IMR-90 (cell line): ENCODE measurements at regions not wholly inside any gene's neighbourhood (a gene's known extent, or its start where the extent isn't known, plus 50 kb on each side); places are given as distances from the start of the nearest gene placed in this dataset.

Experiments used
- ATAC-seq: fragments of 200-7000 bp; cut with Tn5 transposase; 2 replicates; pipeline ENCODE4 v1.9.1; 2020; ENCODE audit warnings: low read depth, mild to moderate bottlenecking, moderate library complexity
- BruUV-seq: library from RNA; stranded (reverse); fragments of 400-500 nt; replicated peaks from 2 replicates; lab custom pipeline; 2021; lab: Mats Ljungman, UMichigan
- CTCF ChIA-PET: fragments of 300-600 bp; formaldehyde crosslinking; extraction: SDS; loops from one replicate; lab custom pipeline; 2021; ENCODE audit warnings: antibody characterized with exemption; lab: Yijun Ruan, JAX
- POLR2A ChIA-PET: fragments of 300-600 bp; sonication (Branson Sonifier 250); formaldehyde crosslinking; loops from one replicate; lab custom pipeline; 2022; ENCODE audit warnings: antibody characterized with exemption; ENCODE audit not compliant: unreplicated experiment; lab: Charles Lee
- DNase-seq: peaks from one replicate; pipeline ENCODE4 v3.0.0; 2013
- H2AFZ ChIP-seq: replicated peaks from 2 replicates; pipeline ENCODE3; 2013; ENCODE audit warnings: low read length, mild to moderate bottlenecking; ENCODE audit not compliant: poor library complexity
- H2AK5ac ChIP-seq: 2 replicates; pipeline ENCODE4 v1.6.1; 2013; ENCODE audit warnings: low read depth, low read length, inconsistent platforms
- H2AK9ac ChIP-seq: replicated peaks from 2 replicates; pipeline ENCODE3; 2013; ENCODE audit warnings: mild to moderate bottlenecking, low read depth, low read length, moderate library complexity; ENCODE audit not compliant: poor library complexity
- H2BK120ac ChIP-seq: 2 replicates; pipeline ENCODE4 v1.6.1; 2013; ENCODE audit warnings: low read depth, low read length, inconsistent platforms
- H2BK15ac ChIP-seq: 3 replicates; pipeline ENCODE4 v1.6.1; 2013; ENCODE audit warnings: low read depth, low read length, inconsistent platforms
- H2BK20ac ChIP-seq: 2 replicates; pipeline ENCODE4 v1.6.1; 2013; ENCODE audit warnings: low read depth, mild to moderate bottlenecking, inconsistent platforms, low read length, moderate library complexity
- H2BK5ac ChIP-seq: 2 replicates; pipeline ENCODE4 v1.6.1; 2013; ENCODE audit warnings: mild to moderate bottlenecking, low read depth, low read length, inconsistent platforms; ENCODE audit not compliant: poor library complexity, severe bottlenecking
- H3K14ac ChIP-seq: replicated peaks from 2 replicates; pipeline ENCODE4 v1.6.1; 2013; ENCODE audit warnings: low read depth, low read length, inconsistent platforms
- H3K18ac ChIP-seq: 2 replicates; pipeline ENCODE4 v1.6.1; 2013; ENCODE audit warnings: low read depth, low read length, control low read depth
- H3K23ac ChIP-seq: 2 replicates; pipeline ENCODE4 v1.6.1; 2013; ENCODE audit warnings: low read depth, low read length, inconsistent platforms
- H3K27ac ChIP-seq: 2 replicates; pipeline ENCODE4 v1.5.1; 2013; ENCODE audit warnings: mild to moderate bottlenecking, control low read depth, low read length; ENCODE audit not compliant: insufficient read depth
- H3K27me3 ChIP-seq: 2 replicates; pipeline ENCODE4 v1.6.1; 2013; ENCODE audit warnings: low read length; ENCODE audit not compliant: control insufficient read depth, insufficient read depth
- H3K36me3 ChIP-seq: 2 replicates; pipeline ENCODE4 v1.6.1; 2013; ENCODE audit warnings: low read length, mixed read lengths; ENCODE audit not compliant: control insufficient read depth, insufficient read depth
- H3K4ac ChIP-seq: 2 replicates; pipeline ENCODE4 v1.6.1; 2013; ENCODE audit warnings: low read depth, low read length, inconsistent platforms
- H3K4me1 ChIP-seq: 2 replicates; pipeline ENCODE4 v1.6.1; 2013; ENCODE audit warnings: low read length, mixed read lengths; ENCODE audit not compliant: control insufficient read depth, insufficient read depth
- H3K4me2 ChIP-seq: 2 replicates; pipeline ENCODE4 v1.6.1; 2013; ENCODE audit warnings: low read depth, mild to moderate bottlenecking, control low read depth, low read length, moderate library complexity
- H3K4me3 ChIP-seq: 2 replicates; pipeline ENCODE4 v1.5.1; 2013; ENCODE audit warnings: low read depth, mild to moderate bottlenecking, control low read depth, low read length, moderate library complexity; ENCODE audit not compliant: insufficient read depth
- H3K56ac ChIP-seq: 2 replicates; pipeline ENCODE4 v1.6.1; 2013; ENCODE audit warnings: low read length, inconsistent platforms; ENCODE audit not compliant: insufficient read depth; ENCODE audit errors: extremely low read depth
- H3K79me1 ChIP-seq, 2 experiments: 2 replicates each; pipeline ENCODE4 v1.6.1; 2013; ENCODE audit warnings: low read length in 2 of 2, inconsistent platforms in 1 of 2, low read depth in 1 of 2
- H3K9ac ChIP-seq: 2 replicates; pipeline ENCODE4 v1.6.1; 2013; ENCODE audit warnings: low read depth, low read length, control low read depth
- H3K9me1 ChIP-seq: 2 replicates; pipeline ENCODE4 v1.6.1; 2013; ENCODE audit warnings: low read length, inconsistent platforms; ENCODE audit not compliant: insufficient read depth
- H3K9me3 ChIP-seq: 2 replicates; pipeline ENCODE4 v1.6.1; 2013; ENCODE audit warnings: low read length; ENCODE audit not compliant: control insufficient read depth, insufficient read depth
- H4K20me1 ChIP-seq: 2 replicates; pipeline ENCODE4 v1.6.1; 2013; ENCODE audit warnings: low read length, inconsistent platforms; ENCODE audit not compliant: insufficient read depth
- H4K5ac ChIP-seq: 2 replicates; pipeline ENCODE4 v1.6.1; 2013; ENCODE audit warnings: mild to moderate bottlenecking, low read depth, low read length, control low read depth
- H4K8ac ChIP-seq, 2 experiments: 2 replicates each; pipeline ENCODE4 v1.6.1; 2013; ENCODE audit warnings: low read depth in 2 of 2, low read length in 2 of 2, control low read depth in 1 of 2, inconsistent platforms in 1 of 2
- H4K91ac ChIP-seq: 2 replicates; pipeline ENCODE4 v1.6.1; 2013; ENCODE audit warnings: low read depth, low read length, inconsistent platforms; ENCODE audit not compliant: insufficient read depth
- FOS ChIP-seq: fragments of 150-350 bp; IDR thresholded peaks from 2 replicates; pipeline ENCODE4 v1.6.1; 2016; ENCODE audit warnings: low read depth, low read length
- RCOR1 ChIP-seq: IDR thresholded peaks from 2 replicates; pipeline ENCODE4 v1.6.1; 2012; ENCODE audit warnings: mild to moderate bottlenecking, low read length, improper control_type of control experiment; ENCODE audit not compliant: insufficient replicate concordance
- RFX5 ChIP-seq: IDR thresholded peaks from 2 replicates; pipeline ENCODE4 v1.8.0; 2012; ENCODE audit warnings: low read depth, mild to moderate bottlenecking, low read length, moderate library complexity
- WGBS, 2 experiments: methylation state at CpG; one replicate each; pipeline versions ENCODE4 v1.1.5 to v1.1.7; 2013; ENCODE audit warnings: missing lambda C conversion rate in 2 of 2; ENCODE audit not compliant: insufficient read length in 1 of 2; ENCODE audit errors: extremely low coverage in 2 of 2; 5-methylcytosine and 5-hydroxymethylcytosine counted together
- dilution Hi-C: fragments of 300-500 bp; cut with HindIII; formaldehyde crosslinking; loops from one replicate; pipeline ENCODE4 v1.14.3; 2018; ENCODE audit warnings: low sequenced_read_pairs; ENCODE audit not compliant: unreplicated experiment
- in situ Hi-C: fragments of 300-500 bp; cut with MboI; formaldehyde crosslinking; loops from 3 replicates; pipeline ENCODE4 v1.14.3; 2019; ENCODE audit warnings: low sequenced_read_pairs, inconsistent platforms, mixed read lengths
- intact Hi-C: fragments of 100-400 bp; cut with micrococcal nuclease; formaldehyde crosslinking; loops from 2 replicates; pipeline ENCODE4 v1.10.0; 2022
- TF ChIP-seq, protein P1 (sequence below): fragments of 150-350 bp; IDR thresholded peaks from 2 replicates; pipeline ENCODE4 v1.6.1; 2016; ENCODE audit warnings: low read depth, mild to moderate bottlenecking, low read length, moderate library complexity, borderline replicate concordance
- TF ChIP-seq, protein P2 (sequence below): fragments of 150-350 bp; IDR thresholded peaks from 2 replicates; pipeline ENCODE4 v1.6.1; 2017; ENCODE audit warnings: mild to moderate bottlenecking, antibody characterized with exemption, low read length, low read depth

DNA sequence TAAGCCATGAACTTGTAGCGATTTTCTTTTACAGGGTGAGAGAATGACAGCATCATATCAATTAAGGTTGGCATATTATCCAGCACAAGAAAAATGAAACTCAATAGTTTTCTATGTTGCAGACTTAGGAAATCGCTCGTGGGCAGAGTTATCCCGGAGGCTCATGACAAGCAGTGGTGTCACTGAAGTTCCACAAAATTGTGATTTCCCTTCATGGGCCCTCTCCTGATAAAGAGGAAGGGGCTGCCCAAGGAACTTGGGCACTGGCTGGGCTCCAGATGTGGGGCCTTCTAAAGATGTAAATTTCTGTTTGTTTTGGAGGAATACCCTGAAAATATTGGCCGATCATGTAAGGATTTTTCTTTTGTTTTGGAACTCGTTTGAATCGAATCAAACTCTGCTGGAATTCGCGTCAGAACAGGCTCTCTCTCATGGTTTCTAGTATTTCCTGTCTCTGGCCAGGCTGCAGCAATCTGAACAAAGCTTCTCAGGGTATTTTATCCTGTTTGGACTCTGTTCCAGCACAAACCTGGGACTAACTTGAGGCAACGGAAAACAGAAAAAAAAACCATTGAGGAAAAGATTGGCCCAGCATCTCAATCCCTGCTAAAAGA lies 340.6 kb upstream of the NRP1 start:
- no peak overlapping the region for H4K8ac ChIP-seq
- no peak overlapping the region for H2AK9ac ChIP-seq
- no peak overlapping the region for H4K91ac ChIP-seq
- no peak overlapping the region for H2BK5ac ChIP-seq
- H3K4me2 ChIP-seq = peak overlapping the region; percentile 27; the same call in 1 of the 2 replicates
- H3K18ac ChIP-seq = no peak overlapping the region
- H3K36me3 ChIP-seq = no peaks in the 10 kb centered on the region
- dilution Hi-C loops (no loop called here), intact Hi-C loops (no loop called here), in situ Hi-C loops (no loop called here)
- no peak overlapping the region for H2AK5ac ChIP-seq
- ATAC-seq = 0 out of 2 replicates have a peak, but pooled peaks have one; percentile 35
- 0% methylated on average over 1 of the region's 10 CpGs; no CpG with 5 or more reads in 1 of the 2 experiments for WGBS, 2 experiments
- no peak overlapping the region for H2BK120ac ChIP-seq
- H3K9me3 ChIP-seq = no peaks in the 10 kb centered on the region
- ChIA-PET POLR2A (no interaction called here), CTCF (interaction anchor here (0.6 kb wide), 1 partner anchor 452 kb away, joined by 3 read pairs; no protein-coding TSS in a partner anchor)
- no peak overlapping the region; the same call in 1 of the 2 replicates for H3K9ac ChIP-seq
- DNase-seq = no peak
- no peaks in the 10 kb centered on the region for H4K20me1 ChIP-seq
- H4K5ac ChIP-seq = no peak overlapping the region
- no peaks in the 10 kb centered on the region for H3K4me1 ChIP-seq
- TF ChIP-seq, protein P1, sequence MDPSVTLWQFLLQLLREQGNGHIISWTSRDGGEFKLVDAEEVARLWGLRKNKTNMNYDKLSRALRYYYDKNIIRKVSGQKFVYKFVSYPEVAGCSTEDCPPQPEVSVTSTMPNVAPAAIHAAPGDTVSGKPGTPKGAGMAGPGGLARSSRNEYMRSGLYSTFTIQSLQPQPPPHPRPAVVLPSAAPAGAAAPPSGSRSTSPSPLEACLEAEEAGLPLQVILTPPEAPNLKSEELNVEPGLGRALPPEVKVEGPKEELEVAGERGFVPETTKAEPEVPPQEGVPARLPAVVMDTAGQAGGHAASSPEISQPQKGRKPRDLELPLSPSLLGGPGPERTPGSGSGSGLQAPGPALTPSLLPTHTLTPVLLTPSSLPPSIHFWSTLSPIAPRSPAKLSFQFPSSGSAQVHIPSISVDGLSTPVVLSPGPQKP = no peak
- TF ChIP-seq RCOR1 = no peak
- TF ChIP-seq FOS = no peak
- TF ChIP-seq, protein P2, sequence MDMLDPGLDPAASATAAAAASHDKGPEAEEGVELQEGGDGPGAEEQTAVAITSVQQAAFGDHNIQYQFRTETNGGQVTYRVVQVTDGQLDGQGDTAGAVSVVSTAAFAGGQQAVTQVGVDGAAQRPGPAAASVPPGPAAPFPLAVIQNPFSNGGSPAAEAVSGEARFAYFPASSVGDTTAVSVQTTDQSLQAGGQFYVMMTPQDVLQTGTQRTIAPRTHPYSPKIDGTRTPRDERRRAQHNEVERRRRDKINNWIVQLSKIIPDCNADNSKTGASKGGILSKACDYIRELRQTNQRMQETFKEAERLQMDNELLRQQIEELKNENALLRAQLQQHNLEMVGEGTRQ = no peak
- no peak for TF ChIP-seq RFX5
- H3K27me3 ChIP-seq = no peaks in the 10 kb centered on the region; the same call in 1 of the 2 replicates
- H2AFZ ChIP-seq = peak overlapping the region; percentile 59
- no peak overlapping the region for H3K4ac ChIP-seq
- no peaks in the 10 kb centered on the region for H3K9me1 ChIP-seq
- H3K14ac ChIP-seq = no peak overlapping the region
- H3K27ac ChIP-seq = no peak overlapping the region
- H2BK15ac ChIP-seq = no peak overlapping the region
- no TSS peak for BruUV-seq
- no peak overlapping the region for H3K4me3 ChIP-seq
- no peak overlapping the region; the same call in 1 of the 2 replicates for H3K23ac ChIP-seq
- no peaks in the 10 kb centered on the region for H3K79me1 ChIP-seq
- no peak overlapping the region for H3K56ac ChIP-seq
- no peak overlapping the region for H2BK20ac ChIP-seq
